Left cardiac atrium (tissue), 4 donors: ENCODE measurements at regions not wholly inside any gene's neighbourhood (a gene's known extent, or its start where the extent isn't known, plus 50 kb on each side); places are given as distances from the start of the nearest gene placed in this dataset.
"Not testable (repeated sequence)": the region's sequence is repeated elsewhere in the genome, so short reads cannot be mapped to it uniquely, and the experiment has no call there.

Source experiments
- ATAC-seq, 2 donors: fragments of 200-7000 bp; cut with Tn5 transposase; one replicate each; pipeline ENCODE4 v1.9.1; 2020; ENCODE audit warnings: mild to moderate bottlenecking in 2 of 2, moderate library complexity in 2 of 2
- DNase-seq: peaks from one replicate; pipeline ENCODE4 v3.0.0-alpha.2; 2020
- intact Hi-C, 2 donors: fragments of 100-400 bp; cut with DNase I; formaldehyde crosslinking; loops; one replicate each; pipeline versions ENCODE4 v1.14.1 to v1.15.1; 2022 to 2023
- donor health status: DM: no; HTN: yes; CAD: no.
- donor health status: DM: no; HTN: yes; CAD: no; lungs with severe emphysema.
- donor health status: DM: yes; HTN: yes; CAD: no.
- donor health status: Dilated cardiomyopathy.

DNA sequence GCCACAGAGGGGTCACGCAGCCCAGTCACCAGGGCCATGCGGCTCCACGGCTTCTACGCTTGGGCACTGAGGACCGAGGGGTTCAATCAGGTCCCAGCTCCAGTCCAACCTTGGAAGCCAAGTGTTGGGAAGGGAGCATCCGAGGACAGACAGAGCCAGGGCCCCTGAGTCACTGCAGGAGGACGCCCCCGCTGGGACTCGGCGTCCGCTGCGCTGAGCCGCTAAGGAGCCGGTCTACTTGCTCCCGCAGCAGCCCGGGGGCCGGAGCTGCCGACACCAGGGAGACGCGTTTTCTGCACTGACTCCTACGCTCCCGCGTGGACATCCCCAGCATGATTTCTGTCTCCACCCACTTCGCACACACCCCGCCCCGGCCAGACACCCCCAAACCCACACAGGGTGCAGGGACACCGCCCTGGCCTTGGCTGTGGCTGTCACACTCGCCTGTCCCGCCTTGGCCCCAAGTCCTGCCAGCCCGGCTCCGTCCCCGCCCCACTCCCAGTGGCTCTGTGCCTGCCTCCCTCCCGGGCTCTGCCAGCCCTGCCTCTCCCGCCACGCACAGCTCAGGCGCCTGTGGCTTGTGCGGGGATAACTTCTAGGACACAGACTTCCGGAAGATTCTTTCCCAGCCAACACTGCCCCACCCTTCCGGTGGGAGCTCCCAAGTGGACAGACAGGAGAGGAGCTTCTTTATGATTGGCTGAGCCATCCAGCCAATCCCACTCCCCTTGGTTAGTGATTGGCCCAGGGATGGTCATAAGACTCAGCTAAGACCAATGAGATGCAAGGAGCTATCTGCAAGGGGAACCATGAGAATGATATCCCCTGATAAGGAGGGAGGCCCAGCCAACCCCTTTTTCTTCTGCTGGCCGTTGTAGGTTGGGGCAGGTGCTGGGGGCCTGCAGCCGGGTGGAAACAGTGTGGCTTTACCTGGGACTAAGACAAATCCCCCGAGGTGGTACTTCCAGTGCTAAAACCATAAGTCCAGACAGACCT, 118.9 kb upstream of the SFSWAP start:
- intact Hi-C loops: no loop called here
- ATAC-seq (no peak), DNase-seq (no peak)

DNA sequence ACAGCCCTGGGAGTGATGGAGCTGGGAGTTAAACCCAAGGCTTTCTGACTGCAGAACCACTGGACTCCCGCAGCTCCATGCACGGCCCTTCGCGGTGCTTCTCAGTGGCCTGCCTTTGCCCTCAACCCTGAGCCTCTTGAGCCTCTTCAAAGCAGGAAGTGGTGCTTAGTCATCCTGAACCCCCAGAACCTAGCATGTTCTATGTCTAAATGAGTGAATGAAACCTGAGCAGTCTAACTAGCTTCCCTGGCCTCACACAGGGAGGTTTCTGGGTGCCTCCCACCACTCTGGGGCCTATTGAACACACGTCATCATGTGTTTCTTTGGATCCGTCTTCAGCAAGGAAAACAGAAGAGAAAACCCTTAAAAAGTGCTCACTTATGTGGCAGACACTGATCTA, 117.9 kb upstream of the SFSWAP start:
- ATAC-seq: no peak
- intact Hi-C loops: no loop called here

DNA sequence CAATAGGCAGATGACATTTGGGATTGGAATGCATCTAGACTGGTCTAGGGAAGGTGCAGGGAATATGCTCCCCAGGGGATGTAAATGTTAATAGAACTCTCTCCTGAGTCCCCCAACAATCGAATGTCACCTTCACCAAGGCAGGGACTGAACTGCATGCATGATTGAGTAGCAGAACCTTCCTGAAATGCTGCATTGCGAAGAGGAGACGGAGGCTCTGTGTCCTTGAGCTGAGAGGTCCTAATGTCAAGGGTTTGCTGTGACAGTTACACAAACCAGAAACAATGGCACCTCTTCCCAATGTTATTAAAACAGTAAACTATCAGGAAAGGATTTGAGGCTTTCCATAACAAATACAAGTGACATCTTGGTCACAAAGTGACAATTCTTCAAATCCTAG, 117.5 kb upstream of the SFSWAP start:
- intact Hi-C loops: no loop called here
- ATAC-seq (no peak), DNase-seq (no peak)

More for the DNA sequence above, 117.9 kb upstream of the SFSWAP start:
- no peak for DNase-seq

DNA sequence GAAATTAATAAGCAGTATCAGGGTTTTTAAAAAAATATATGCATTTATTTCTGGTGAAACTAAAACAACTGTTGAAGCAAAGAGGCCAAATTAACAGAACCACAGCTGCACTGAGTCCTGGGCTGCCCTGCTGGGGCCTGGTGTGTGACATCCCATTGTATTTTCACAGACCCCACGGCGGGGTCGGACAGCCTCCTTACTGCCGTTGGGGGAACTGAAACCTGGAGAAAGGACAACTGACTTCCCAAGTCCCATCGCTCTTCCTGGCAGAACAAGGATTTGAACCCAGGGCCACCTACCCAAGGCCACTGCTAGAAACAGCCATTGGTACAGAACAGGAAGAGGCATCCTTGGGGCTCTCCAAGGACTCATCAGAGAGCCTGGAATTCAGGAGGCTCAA, 114.8 kb upstream of the SFSWAP start:
- ATAC-seq (no peak), DNase-seq (no peak)
- intact Hi-C loops: no loop called here

DNA sequence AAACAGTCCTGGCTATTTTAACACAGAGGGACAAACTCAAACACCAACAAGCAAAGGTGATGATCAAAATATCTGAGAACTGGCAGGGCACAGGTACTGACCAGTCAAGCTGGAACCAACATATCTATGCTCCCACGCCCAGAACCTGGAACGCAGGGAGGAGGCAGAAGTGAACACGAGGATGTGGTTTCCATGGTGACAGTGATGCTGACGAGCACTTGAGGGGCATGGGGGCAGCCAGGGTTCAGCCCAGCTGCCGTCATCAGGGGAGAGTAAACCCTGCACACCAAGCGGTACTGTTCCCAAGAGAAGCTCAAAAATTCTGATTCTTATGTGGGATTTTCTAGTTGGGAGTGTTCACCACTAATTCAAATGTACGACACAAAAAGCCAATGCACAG, 113.6 kb upstream of the SFSWAP start:
- no peak for ATAC-seq
- intact Hi-C loops: no loop called here
- DNase-seq: no peak

DNA sequence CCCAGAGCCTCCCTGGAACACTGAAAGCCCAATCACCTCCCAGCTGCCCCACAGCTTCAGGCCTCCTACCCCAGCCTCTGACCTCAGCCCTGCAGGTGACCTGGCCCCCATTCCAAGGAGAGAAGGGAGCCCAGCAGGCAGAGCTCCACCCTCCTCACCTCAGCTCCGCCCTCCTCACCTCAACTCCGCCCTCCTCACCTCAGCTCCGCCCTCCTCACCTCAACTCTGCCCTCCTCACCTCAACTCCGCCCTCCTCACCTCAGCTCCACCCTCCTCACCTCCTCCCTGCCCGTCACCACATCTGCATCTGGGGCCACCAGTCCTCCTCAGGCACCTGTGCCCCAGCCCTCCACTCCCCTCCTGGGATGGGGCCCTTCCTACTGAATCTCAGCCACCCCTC, 112.2 kb upstream of the SFSWAP start:
- DNase-seq (no peak), ATAC-seq (no peak)
- intact Hi-C loops: no loop called here

DNA sequence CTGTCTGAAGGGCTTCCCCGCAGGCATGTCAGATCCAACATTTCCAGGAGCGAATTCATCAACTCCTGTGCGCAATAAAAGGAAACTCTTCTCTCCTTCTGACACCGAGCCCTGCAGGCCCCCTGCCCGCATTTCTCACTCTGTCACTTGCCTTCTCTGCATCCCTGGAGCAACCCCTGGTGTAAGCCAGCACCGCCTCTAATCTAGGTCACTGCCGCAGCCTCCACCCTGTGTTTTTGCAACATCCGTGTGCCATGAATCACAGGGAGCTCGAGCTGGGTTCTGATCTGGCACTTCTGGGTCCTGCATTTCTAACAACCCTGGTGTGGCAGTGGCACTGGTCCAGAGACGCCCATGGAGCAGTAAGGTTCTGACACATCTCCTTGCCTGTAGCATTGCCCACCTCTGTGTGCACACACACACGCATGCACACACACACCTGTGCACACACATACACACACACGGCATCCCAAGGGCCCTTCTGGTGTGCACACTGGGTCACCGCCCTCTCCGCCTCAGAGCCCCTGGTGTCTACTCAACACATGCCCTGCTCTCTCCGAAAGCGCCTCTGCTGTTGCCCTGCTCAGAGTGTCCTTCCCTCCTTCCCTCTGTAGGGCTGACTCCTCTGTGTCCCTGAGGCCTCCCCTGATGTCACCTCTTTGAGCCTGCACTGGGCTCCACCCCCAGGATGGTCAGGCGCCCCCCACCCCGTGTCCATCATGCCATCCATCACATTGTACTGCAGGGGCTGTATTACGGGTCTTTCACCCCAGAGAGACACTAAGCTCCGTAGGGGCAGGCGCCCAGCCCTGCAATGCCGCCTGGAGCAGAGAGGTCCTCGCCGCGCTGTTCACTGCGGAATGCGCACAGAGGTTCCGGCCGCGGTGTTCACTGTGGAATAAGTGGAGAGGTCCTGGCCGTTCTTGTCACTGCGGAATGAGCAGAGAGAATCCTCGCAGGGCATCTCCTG, 111.4 kb upstream of the SFSWAP start:
- no peak for DNase-seq
- intact Hi-C loops: no loop called here
- ATAC-seq: no peak

DNA sequence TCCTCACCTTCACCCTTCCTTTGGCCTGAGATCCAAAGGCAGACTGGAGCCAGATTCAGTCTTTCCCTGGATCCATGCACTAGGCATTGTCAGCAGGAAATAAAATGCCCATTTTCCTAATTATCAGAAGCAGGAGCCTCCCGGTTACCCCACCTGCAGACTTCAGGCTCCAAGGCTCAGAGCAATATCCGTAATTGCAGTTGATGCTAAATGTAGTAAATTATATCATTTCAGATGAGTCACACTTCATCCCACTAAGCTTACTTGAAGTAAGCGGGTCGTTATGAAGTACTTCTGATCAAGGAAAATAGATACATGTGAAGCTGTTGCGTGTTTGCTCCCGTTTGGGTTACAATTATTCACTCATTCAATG, 110.7 kb upstream of the SFSWAP start:
- no peak for DNase-seq
- intact Hi-C loops: no loop called here
- no peak for ATAC-seq

DNA sequence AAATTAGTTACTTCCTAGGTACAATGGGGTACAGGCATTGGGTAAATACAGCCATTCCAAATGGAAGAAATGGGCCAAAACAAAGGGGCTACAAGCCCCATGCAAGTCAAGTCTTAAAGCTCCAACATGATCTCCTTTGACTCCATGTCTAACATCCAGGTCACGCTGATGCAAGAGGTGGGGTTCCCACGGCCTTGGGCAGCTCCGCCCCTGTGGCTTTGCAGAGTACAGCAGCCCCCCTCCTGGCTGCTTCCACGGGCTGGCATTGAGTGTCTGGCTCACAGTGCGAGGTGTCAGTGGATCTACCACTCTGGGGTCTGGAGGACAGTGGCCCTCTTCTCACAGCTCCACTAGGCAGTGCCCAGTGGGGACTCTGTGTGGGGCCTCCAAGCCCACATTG, 109.4 kb upstream of the SFSWAP start:
- intact Hi-C loops, DNase-seq, ATAC-seq: not testable (repeated sequence)

DNA sequence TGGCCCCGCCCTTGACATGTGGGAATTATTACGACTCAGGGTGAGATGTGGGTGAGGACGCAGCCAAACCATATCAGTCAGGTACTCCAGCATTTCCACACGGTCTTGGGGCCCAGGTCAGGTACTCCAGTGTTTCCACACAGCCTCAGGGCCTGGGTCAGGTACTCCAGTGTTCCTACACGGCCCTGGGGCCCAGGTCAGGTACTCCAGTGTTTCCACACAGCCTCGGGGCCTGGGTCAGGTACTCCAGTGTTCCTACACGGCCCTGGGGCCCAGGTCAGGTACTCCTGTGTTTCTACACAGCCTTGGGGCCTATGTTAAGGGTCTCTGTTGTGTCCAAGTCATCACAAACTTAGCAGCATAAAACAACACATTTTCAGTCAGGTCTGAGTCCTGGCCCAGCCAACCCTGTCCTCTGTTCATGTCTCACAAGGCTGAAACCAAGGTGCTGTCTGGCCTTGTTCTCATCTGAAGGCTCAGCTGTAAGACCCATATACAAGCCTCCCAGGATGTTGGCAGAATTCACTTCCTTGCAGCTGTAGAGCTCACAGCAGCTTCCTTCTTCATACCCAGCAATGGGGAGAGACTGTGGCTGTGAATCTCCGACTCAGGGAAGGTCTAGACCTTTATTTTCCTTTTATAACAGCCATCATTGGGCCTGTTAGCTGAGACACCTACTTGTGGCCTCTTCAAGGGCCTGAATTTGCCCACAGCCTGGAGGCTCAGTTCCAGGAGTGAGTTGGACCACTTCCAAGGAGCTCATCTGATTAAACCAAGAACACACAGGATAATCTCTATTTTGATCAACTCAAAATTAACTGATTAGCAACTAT, 107.6 kb upstream of the SFSWAP start:
- no peak for DNase-seq
- intact Hi-C loops: no loop called here
- ATAC-seq: no peak

DNA sequence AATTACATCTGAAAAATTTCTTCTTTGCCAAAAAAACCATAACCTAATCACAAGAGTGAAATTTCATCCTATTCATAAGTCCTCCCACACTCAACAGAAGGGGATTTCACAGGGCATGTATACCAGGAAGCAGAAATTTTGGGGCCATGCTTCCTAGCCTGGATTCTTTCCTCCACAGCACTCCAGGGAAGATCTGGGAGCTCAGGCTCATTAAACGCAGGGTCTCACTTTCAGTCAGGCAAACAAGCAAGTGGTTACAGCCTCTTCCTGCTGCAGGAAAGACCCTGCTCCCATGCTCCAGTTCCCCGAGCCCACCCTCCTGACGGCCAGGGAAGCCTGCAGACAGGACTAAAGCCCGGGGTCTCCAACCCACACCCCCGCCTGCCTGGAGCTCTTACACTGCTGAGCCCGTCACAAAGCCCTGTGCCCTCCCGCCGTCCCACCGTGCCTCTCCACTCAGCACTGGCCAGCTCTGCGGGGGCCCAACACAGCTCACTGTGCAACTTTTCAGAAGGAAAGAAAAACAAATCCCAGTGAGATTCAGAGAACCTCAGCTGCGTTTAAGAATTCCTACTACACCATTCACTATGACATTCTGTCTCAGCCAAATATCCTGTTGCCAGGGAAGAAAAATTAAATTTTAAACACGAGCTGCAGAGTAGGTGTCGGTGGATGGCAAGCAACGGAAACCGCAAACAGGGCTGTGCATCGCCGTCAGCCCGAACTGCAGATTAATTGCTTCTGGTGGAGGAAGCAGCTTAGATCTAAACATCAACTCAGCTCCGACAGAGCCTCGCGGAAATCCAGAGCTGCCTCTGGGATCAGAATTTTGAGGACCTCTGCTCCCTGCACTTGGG, 106.7 kb upstream of the SFSWAP start:
- DNase-seq: no peak

DNA sequence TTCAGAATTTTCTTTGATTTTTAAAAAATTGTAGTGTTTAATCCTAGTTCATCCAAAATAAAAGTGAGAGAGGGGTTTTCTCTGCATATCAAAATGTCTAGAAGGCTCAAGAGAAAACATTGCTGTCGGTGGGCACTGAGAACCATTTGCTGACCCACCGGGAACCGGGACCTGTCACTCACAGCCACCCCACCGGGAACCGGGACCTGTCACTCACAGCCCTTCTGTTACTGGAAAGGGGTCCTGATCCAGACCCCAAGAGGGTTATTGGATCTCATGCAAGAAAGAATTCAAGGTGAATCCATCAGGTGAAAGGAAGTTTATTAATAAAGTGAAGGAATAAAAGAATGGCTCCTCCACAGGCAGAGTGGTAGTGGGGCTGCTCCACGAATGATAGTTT, 106.0 kb upstream of the SFSWAP start:
- ATAC-seq: no peak
- DNase-seq: no peak
- intact Hi-C loops: loop anchor here in 1 of 2 donors (5.0 kb wide), 1 partner anchor 397 kb away; no protein-coding TSS in a partner anchor

More for the DNA sequence above, 106.7 kb upstream of the SFSWAP start:
- intact Hi-C loops: no loop called here
- ATAC-seq: no peak

DNA sequence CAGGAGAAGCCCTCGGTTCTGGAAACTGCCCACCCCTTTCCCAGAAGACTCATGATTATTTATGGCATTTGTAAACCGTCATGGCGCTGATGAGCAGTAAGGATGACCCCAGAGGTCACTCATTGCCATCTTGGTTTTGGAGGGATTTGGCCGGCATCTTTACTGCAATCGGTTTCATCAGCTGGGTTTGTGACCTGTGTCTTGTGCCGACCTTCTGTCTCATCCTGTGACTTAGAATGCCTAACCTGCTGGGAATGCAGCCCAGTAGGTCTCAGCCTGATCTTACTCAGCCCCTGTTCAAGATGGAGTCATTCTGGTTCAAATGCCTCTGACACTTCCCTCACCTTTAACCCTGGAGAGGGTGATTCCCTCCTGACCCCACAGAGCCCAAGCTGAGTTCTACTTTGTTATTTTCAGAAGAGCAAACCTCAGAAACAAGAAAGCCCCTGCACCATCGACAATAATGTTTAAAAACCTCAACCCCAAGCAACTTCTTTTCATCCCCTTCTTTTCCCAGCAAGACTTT, 105.5 kb upstream of the SFSWAP start:
- ATAC-seq: no peak
- intact Hi-C loops: loop anchor here in 1 of 2 donors (5.0 kb wide), 1 partner anchor 397 kb away; no protein-coding TSS in a partner anchor
- DNase-seq: no peak

DNA sequence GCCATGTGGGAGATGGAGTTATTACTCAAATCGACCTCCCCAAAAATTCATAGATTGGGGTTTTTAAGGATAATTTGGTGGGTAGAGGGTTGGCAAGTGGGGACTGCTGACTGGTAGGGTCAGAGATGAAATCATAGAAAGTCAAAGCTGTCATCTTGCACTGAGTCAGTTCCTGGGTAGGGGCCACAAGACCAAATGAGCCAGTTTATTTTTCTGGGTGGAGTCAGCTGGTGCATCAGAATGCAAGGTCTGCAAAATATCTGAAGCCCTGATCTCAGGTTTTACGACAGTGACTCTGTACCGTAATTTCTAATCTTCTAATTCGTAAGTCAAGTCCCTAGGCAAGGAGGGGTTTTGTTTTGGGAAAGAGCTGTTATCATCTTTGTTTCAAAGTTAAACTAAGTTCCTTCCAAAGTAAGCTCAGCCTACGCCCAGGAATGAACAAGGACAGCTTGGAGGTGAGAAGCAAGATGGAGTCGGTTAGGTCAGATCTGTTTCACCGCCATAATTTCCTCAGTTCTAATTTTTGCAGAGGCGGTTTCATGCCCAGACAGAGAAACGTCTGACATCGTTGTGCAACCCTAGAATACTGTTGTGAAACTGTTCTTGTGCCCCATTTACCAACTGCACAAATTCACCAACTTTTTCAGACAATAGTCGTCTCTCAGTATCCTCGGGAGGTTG, 104.5 kb upstream of the SFSWAP start:
- DNase-seq (no peak), ATAC-seq (no peak)
- intact Hi-C loops: loop anchor here in 1 of 2 donors (5.0 kb wide), 1 partner anchor 396 kb away; no protein-coding TSS in a partner anchor

DNA sequence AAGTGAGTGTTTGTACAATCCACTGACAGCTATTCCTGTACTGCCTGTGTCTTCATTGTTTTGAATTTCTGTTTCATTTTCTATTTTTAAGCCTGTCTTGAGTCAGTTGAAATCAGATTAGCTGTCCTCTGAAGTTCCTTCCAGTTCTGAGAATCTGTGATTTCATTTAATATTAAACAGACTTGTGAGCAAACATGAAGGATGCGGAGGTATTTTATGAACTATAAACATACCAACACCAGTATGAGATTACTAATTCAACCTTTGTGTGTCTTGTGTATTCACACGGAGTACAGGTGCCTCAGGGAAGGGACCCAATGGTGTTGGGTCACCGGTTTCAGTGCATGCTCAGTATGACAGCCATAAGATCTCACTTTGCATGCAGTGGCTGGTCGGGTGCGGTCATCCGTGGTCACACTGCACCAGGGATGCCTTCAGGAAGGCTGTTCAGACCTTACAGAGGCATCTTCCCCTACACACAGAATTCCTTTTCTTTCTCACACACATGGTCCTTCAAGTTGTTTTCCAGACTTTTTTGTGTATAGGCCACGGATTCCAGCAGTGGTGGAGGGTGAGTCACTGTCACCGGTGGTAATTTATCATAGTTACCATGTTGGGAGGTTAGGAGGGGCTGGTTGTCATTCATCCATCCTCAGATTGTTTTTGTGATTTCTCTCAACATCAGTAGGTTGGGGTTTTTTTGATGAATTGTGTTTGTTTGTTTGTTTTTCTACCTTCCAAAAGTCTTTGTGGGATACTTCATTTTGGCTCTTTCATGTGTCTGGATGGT, 103.0 kb upstream of the SFSWAP start:
- no peak for ATAC-seq
- intact Hi-C loops: loop anchor here in 1 of 2 donors (5.0 kb wide), 1 partner anchor 394 kb away; no protein-coding TSS in a partner anchor
- no peak for DNase-seq
